ENCODE measurements at regions not wholly inside any gene's neighbourhood (a gene's known extent, or its start where the extent isn't known, plus 50 kb on each side); places are given as distances from the start of the nearest gene placed in this dataset.

GRCh38 chr2:48900321-48901014 is 144.9 kb upstream of the LHCGR start:
- no peak overlapping the region for H3K4me3 ChIP-seq (ENCODE audit: low read length)
- peak; percentile 37 for DNase-seq (ENCODE audit: low read depth)
- no peak for TF ChIP-seq CTCF (conservative IDR thresholded peaks at IDR 0.05; ENCODE audit: low read length)

- H3K4me3 ChIP-seq (ENCODE audit: low read length): no peak overlapping the region
- no peak for DNase-seq (ENCODE audit: low read depth)
- no peak for TF ChIP-seq CTCF (conservative IDR thresholded peaks at IDR 0.05; ENCODE audit: low read length)
These were observed 141.3 kb upstream of the LHCGR start for GRCh38 chr2:48896870-48897269.

DNA sequence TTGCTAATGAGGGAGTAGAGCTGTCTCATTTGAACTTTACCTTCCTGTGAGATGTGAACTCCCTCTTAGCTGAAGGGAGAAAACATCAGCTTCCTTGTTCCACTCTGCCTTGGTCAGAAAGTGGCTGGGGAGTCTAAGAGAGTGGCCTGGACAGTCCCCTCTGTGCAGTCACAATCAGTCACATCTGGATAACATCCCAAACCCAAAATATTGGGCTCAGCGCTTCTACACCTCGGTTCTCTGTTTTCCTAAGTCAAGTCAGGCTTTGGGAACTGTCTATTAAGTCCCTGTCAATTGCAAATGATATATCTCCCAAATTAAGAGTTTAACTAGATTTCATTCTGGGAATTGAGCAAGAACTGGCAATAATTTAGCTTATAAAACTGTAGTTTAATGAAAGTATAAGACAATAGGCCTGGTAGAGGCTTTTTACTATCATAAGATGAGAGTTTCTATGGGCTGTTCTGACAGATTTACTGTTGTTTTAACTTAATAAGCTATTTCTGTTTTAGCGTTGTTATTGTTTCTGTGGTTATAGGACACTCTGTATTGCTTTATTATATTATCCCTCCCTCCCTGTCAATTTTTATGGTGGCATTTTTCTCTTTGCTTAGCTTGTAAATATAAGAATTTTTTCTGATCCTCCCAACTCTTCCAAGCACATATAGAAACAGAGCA is 135.1 kb upstream of the LHCGR start:
- no peak for TF ChIP-seq CTCF (conservative IDR thresholded peaks at IDR 0.05; ENCODE audit: low read length)
- no peak for DNase-seq (ENCODE audit: low read depth)
- H3K4me3 ChIP-seq (ENCODE audit: low read length): no peak overlapping the region

DNA sequence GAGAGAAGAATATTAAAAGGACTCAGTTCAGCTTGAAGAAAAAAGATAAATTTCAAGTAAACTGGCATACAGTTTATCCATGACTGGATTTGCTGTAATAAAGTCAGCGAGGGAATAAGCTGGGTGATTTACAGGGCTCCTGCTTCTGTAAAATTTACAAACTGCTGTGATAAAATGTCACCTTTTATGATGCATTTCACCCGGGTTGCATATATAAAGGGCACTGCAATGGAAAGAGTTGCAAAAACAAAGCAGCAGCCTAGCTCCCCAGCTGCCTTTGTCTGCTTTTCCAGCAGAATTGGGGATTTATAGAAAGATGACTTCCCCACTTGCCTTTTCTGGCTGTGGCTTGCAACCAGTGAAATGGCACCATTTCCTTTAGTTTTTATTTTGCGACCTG is 132.5 kb upstream of the LHCGR start:
- DNase-seq (ENCODE audit: low read depth): no peak
- no peak overlapping the region for H3K4me3 ChIP-seq (ENCODE audit: low read length)
- no peak for TF ChIP-seq CTCF (conservative IDR thresholded peaks at IDR 0.05; ENCODE audit: low read length)

- no peak for TF ChIP-seq CTCF (conservative IDR thresholded peaks at IDR 0.05; ENCODE audit: low read length)
- no peak for DNase-seq (ENCODE audit: low read depth)
- no peak overlapping the region for H3K4me3 ChIP-seq (ENCODE audit: low read length)
These were observed 131.4 kb upstream of the LHCGR start for GRCh38 chr2:48886919-48887318.

GRCh38 chr2:48885841-48886240 is 130.3 kb upstream of the LHCGR start:
- no peak for TF ChIP-seq CTCF (conservative IDR thresholded peaks at IDR 0.05; ENCODE audit: low read length)
- DNase-seq (ENCODE audit: low read depth): no peak
- H3K4me3 ChIP-seq (ENCODE audit: low read length): no peak overlapping the region

GRCh38 chr2:48883661-48884060 is 128.1 kb upstream of the LHCGR start:
- H3K4me3 ChIP-seq (ENCODE audit: low read length): no peak overlapping the region
- no peak for TF ChIP-seq CTCF (conservative IDR thresholded peaks at IDR 0.05; ENCODE audit: low read length)
- DNase-seq (ENCODE audit: low read depth): no peak

All from AG10803 (cell line).